ENCODE measurements at regions not wholly inside any gene's neighbourhood (a gene's known extent, or its start where the extent isn't known, plus 50 kb on each side); places are given as distances from the start of the nearest gene placed in this dataset.

DNA sequence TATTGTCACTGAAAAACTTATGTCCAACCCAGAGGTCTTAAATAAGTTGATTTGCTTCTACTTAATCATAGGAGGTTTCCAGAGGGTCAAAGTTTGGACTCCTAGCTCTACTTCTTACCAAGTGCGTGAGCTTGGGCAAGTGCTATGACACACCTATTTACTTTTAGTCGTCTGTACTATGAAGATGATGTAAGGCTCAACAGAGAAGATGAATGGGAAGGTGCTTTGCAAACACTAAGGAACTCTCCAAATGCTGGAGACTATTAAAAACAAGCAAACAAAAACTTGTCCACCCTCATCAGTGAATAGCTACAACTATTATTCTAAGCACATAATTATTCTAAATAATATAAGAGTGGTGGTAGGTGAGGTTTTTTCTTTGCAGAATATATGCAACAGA, 232.3 kb upstream of the USP24 start (continued):
- TF ChIP-seq, protein P1, sequence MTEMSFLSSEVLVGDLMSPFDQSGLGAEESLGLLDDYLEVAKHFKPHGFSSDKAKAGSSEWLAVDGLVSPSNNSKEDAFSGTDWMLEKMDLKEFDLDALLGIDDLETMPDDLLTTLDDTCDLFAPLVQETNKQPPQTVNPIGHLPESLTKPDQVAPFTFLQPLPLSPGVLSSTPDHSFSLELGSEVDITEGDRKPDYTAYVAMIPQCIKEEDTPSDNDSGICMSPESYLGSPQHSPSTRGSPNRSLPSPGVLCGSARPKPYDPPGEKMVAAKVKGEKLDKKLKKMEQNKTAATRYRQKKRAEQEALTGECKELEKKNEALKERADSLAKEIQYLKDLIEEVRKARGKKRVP (CRISPR knock-in tag; IDR thresholded peaks at IDR 0.05) = 0 out of 4 replicates have a peak, but pooled peaks of 1 of the 2 experiments have one; percentile 49
- TF ChIP-seq ZNF3 (CRISPR knock-in tag; IDR thresholded peaks at IDR 0.05) = no peak
- TF ChIP-seq ZNF616 (CRISPR knock-in tag; IDR thresholded peaks at IDR 0.05; ENCODE audit: low read depth) = no peak
- 0 out of 2 replicates have a peak, but pooled peaks have one; percentile 51 for TF ChIP-seq MIER2 (CRISPR knock-in tag; IDR thresholded peaks at IDR 0.05)
- TF ChIP-seq SYNCRIP (IDR thresholded peaks at IDR 0.05; ENCODE audit: insufficient read depth, low read depth, low read length) = no peak
- peak; percentile 64; the same call in 1 of the 2 replicates for TF ChIP-seq FOXA3 (CRISPR knock-in tag; IDR thresholded peaks at IDR 0.05)
- TF ChIP-seq CBX5 (CRISPR knock-in tag; IDR thresholded peaks at IDR 0.05; ENCODE audit: borderline replicate concordance) = no peak
- TF ChIP-seq EP300 (IDR thresholded peaks at IDR 0.05; ENCODE audit: low read depth in 2 of 2, low read length in 2 of 2) = peak in 1 of 2 experiments; percentile 48; a peak in 1 of 4 replicates
- TF ChIP-seq EP300 (CRISPR knock-in tag; IDR thresholded peaks at IDR 0.05; ENCODE audit: borderline replicate concordance) = no peak
- TF ChIP-seq FOXA1 (IDR thresholded peaks at IDR 0.05) = no peak
- peak; percentile 48 for TF ChIP-seq FOXA1 (CRISPR knock-in tag; IDR thresholded peaks at IDR 0.05)

DNA sequence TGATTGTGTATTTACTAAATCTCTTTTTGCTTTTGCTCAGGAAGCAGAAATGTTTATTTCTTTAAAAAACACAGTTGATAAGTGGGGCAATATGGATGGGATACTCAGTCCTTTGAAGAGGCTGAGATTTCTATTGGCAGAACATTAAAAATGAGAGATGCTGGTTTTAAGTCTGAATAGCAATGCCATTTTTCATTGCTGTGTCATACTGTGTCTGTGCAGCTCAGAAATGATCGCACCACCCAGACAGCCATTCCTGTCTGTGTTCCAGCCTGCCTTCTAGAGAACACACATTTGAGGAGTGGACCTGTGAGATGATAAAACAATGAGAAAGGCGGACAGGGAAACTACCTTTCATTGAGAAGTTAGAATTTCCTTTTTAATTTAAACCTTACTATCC, 231.2 kb upstream of the USP24 start:
- WGBS (ENCODE audit: low lambda C conversion rate) = 93% methylated on average over 2 of the region's 2 CpGs
- TF ChIP-seq ESRRA (CRISPR knock-in tag; IDR thresholded peaks at IDR 0.05; ENCODE audit: low read depth) (no peak), NBN (conservative IDR thresholded peaks at IDR 0.05) (no peak), JDP2 (CRISPR knock-in tag; IDR thresholded peaks at IDR 0.05; ENCODE audit: borderline replicate concordance) (no peak), BCL6 (CRISPR knock-in tag; IDR thresholded peaks at IDR 0.05) (no peak), MIER2 (CRISPR knock-in tag; IDR thresholded peaks at IDR 0.05) (no peak)
- TF ChIP-seq, protein P2, sequence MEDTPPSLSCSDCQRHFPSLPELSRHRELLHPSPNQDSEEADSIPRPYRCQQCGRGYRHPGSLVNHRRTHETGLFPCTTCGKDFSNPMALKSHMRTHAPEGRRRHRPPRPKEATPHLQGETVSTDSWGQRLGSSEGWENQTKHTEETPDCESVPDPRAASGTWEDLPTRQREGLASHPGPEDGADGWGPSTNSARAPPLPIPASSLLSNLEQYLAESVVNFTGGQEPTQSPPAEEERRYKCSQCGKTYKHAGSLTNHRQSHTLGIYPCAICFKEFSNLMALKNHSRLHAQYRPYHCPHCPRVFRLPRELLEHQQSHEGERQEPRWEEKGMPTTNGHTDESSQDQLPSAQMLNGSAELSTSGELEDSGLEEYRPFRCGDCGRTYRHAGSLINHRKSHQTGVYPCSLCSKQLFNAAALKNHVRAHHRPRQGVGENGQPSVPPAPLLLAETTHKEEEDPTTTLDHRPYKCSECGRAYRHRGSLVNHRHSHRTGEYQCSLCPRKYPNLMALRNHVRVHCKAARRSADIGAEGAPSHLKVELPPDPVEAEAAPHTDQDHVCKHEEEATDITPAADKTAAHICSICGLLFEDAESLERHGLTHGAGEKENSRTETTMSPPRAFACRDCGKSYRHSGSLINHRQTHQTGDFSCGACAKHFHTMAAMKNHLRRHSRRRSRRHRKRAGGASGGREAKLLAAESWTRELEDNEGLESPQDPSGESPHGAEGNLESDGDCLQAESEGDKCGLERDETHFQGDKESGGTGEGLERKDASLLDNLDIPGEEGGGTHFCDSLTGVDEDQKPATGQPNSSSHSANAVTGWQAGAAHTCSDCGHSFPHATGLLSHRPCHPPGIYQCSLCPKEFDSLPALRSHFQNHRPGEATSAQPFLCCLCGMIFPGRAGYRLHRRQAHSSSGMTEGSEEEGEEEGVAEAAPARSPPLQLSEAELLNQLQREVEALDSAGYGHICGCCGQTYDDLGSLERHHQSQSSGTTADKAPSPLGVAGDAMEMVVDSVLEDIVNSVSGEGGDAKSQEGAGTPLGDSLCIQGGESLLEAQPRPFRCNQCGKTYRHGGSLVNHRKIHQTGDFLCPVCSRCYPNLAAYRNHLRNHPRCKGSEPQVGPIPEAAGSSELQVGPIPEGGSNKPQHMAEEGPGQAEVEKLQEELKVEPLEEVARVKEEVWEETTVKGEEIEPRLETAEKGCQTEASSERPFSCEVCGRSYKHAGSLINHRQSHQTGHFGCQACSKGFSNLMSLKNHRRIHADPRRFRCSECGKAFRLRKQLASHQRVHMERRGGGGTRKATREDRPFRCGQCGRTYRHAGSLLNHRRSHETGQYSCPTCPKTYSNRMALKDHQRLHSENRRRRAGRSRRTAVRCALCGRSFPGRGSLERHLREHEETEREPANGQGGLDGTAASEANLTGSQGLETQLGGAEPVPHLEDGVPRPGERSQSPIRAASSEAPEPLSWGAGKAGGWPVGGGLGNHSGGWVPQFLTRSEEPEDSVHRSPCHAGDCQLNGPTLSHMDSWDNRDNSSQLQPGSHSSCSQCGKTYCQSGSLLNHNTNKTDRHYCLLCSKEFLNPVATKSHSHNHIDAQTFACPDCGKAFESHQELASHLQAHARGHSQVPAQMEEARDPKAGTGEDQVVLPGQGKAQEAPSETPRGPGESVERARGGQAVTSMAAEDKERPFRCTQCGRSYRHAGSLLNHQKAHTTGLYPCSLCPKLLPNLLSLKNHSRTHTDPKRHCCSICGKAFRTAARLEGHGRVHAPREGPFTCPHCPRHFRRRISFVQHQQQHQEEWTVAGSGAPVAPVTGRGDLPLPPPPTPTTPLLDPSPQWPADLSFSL (CRISPR knock-in tag; IDR thresholded peaks at IDR 0.05) = no peak
- TF ChIP-seq, protein P3, sequence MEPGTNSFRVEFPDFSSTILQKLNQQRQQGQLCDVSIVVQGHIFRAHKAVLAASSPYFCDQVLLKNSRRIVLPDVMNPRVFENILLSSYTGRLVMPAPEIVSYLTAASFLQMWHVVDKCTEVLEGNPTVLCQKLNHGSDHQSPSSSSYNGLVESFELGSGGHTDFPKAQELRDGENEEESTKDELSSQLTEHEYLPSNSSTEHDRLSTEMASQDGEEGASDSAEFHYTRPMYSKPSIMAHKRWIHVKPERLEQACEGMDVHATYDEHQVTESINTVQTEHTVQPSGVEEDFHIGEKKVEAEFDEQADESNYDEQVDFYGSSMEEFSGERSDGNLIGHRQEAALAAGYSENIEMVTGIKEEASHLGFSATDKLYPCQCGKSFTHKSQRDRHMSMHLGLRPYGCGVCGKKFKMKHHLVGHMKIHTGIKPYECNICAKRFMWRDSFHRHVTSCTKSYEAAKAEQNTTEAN (CRISPR knock-in tag; conservative IDR thresholded peaks at IDR 0.05) = no peak

More for the DNA sequence above, 231.2 kb upstream of the USP24 start:
- FAIRE-seq (no peak), DNase-seq (ENCODE audit: low spot score) (no peak), ATAC-seq (no peak)
- Histone ChIP-seq H3K79me2 (ENCODE audit: insufficient read depth, low read length) (no peaks in the 10 kb centered on the region), H3K4me2 (ENCODE audit: low read depth, low read length) (no peak overlapping the region), H3K36me3 (replicated peaks in 1 of 2; ENCODE audit: control insufficient read depth in 1 of 2, insufficient read depth in 2 of 2, low read length in 2 of 2) (no peaks in the 10 kb centered on the region), H3K4me3 (replicated peaks in 1 of 3; ENCODE audit: insufficient read depth in 1 of 3, low read depth in 2 of 3, low read length in 3 of 3) (no peak overlapping the region), H3K27ac (ENCODE audit: extremely low read length, insufficient read depth, low read length) (no peak overlapping the region), H3K27me3 (ENCODE audit: control insufficient read depth in 1 of 2, insufficient read depth in 2 of 2, low read length in 2 of 2) (no peaks in the 10 kb centered on the region), H2AFZ (ENCODE audit: low read length) (no peak overlapping the region), H4K20me1 (ENCODE audit: insufficient read depth, low read length) (no peaks in the 10 kb centered on the region), H3K4me1 (ENCODE audit: insufficient read depth, low read length) (no peaks in the 10 kb centered on the region; the same call in 1 of the 2 replicates), H3K9ac (ENCODE audit: insufficient read depth, low read depth, low read length) (no peak overlapping the region), H3K9me3 (ENCODE audit: low read length) (no peaks in the 10 kb centered on the region)
- ChIA-PET CTCF (ENCODE audit: low intra/inter-chr PET ratio, low total read pairs) (no interaction called here), POLR2A (no interaction called here)
- in situ Hi-C loops (cut with HindIII; ENCODE audit: extremely low pct_ligation_motif_present, low pct_unique_long_range_greater_than_20kb) = no loop called here
- no TSS peak for BruUV-seq (replicated peaks)
- intact Hi-C loops (cut with micrococcal nuclease; ENCODE audit: unreplicated experiment) = no loop called here
